AG10803 (cell line): ENCODE measurements at regions not wholly inside any gene's neighbourhood (a gene's known extent, or its start where the extent isn't known, plus 50 kb on each side); places are given as distances from the start of the nearest gene placed in this dataset.

Source experiments
- DNase-seq: peaks from one replicate; pipeline ENCODE4 v3.0.0; 2010; ENCODE audit warnings: low read depth
- H3K4me3 ChIP-seq: 2 replicates; pipeline ENCODE4 v1.5.1; 2011; ENCODE audit warnings: mild to moderate bottlenecking, low read length, control low read depth
- TF ChIP-seq, protein P1 (sequence below): conservative IDR thresholded peaks from 2 replicates; pipeline ENCODE4 v1.5.1; 2011; ENCODE audit warnings: mild to moderate bottlenecking, low read length, control low read depth, inconsistent platforms

GRCh38 chr4:24713604-24714003 lies 81.8 kb upstream of the SOD3 start:
- TF ChIP-seq, protein P1, sequence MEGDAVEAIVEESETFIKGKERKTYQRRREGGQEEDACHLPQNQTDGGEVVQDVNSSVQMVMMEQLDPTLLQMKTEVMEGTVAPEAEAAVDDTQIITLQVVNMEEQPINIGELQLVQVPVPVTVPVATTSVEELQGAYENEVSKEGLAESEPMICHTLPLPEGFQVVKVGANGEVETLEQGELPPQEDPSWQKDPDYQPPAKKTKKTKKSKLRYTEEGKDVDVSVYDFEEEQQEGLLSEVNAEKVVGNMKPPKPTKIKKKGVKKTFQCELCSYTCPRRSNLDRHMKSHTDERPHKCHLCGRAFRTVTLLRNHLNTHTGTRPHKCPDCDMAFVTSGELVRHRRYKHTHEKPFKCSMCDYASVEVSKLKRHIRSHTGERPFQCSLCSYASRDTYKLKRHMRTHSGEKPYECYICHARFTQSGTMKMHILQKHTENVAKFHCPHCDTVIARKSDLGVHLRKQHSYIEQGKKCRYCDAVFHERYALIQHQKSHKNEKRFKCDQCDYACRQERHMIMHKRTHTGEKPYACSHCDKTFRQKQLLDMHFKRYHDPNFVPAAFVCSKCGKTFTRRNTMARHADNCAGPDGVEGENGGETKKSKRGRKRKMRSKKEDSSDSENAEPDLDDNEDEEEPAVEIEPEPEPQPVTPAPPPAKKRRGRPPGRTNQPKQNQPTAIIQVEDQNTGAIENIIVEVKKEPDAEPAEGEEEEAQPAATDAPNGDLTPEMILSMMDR, result no peak
- DNase-seq, result no peak
- no peak overlapping the region for H3K4me3 ChIP-seq

GRCh38 chr4:24719615-24720014 lies 75.8 kb upstream of the SOD3 start:
- TF ChIP-seq, protein P1, result no peak
- no peak overlapping the region for H3K4me3 ChIP-seq
- no peak for DNase-seq

DNA sequence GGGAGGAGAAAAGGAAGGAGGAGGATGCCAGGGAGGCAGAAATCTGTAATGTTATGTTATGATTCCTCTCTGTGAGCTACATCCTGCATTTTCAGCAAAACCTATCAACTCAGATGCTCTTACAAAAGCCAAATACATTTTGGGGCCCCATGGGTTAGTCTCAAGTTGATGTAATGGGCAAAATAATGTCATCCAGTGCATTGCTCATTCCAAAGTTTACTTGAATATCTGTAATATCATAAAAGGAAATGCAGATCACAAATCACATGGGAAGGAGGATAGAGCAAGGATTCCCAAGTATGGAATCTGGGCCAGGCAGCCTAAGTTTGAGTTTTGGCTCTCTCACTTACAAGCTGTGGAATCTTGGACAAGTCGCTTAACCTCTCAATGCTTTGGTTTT lies 74.9 kb upstream of the SOD3 start:
- H3K4me3 ChIP-seq, result no peak overlapping the region
- no peak for DNase-seq
- TF ChIP-seq, protein P1, result no peak

DNA sequence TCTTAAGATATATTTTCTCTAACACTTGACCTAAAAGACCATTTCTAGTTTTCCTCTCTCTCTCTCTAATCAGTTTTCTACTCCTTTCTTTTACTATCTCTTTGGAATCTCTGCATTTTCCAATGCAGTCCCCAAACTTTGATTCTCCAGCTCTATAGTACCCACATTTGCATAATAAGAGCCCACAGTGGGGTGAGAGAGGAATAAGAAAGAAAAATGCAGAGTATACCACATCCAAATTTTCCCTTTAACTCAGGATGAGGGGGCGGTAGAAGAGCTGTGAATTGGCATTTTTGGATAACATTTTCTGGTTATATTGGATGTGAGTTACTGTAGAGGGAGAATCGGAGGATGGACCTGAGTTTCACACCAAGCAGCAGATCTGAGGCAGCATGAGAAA lies 74.4 kb upstream of the SOD3 start:
- TF ChIP-seq, protein P1, result no peak
- no peak for DNase-seq
- no peak overlapping the region for H3K4me3 ChIP-seq

DNA sequence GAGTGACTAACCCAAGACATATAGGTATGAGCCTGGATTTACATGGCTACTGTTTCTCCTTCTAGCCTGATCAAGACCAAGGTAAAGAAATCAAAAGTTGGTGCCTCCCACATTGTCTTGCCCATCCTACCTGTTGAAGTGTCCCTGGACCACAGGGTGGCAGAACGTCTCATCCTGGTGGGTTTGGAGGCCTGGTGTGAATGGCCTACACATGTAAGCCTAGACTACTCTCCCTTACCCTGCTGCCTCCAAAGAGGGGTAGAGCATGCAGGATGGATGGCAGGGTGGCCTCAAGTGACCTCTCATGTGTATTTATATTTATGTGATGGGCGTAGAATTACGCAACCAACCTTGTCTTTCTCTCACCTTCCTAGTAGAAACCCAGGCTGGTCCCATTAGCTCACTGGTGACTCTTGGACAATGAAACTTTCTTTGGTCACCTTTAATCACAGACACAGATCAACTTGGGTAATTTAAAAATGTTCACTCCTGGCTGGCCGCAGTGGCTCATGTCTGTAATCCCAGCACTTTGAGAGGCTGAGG lies 73.3 kb upstream of the SOD3 start:
- H3K4me3 ChIP-seq, result no peak overlapping the region
- no peak for DNase-seq
- TF ChIP-seq, protein P1, result no peak

GRCh38 chr4:24727390-24728224 lies 67.8 kb upstream of the SOD3 start:
- TF ChIP-seq, protein P1, result no peak
- no peak overlapping the region for H3K4me3 ChIP-seq
- no peak for DNase-seq
